HepG2 (cell line): ENCODE measurements at regions not wholly inside any gene's neighbourhood (a gene's known extent, or its start where the extent isn't known, plus 50 kb on each side); places are given as distances from the start of the nearest gene placed in this dataset.

Experiments
- DMAP1 ChIP-seq: IDR thresholded peaks from 2 replicates; pipeline ENCODE4 v1.6.1; 2016
- EZH2 ChIP-seq: conservative IDR thresholded peaks from 2 replicates; pipeline ENCODE4 v1.6.1; 2012; ENCODE audit warnings: mild to moderate bottlenecking, low read depth, low read length, moderate library complexity
- HOXA5 ChIP-seq: sonication (generic); formaldehyde crosslinking; IDR thresholded peaks from 2 replicates; pipeline ENCODE4 v1.4.0; 2020; ENCODE audit warnings: missing genetic modification reagents
- IKZF1 ChIP-seq: fragments of 450-650 bp; IDR thresholded peaks from 2 replicates; pipeline ENCODE4 v1.7.1; 2016
- KAT2B ChIP-seq: fragments of 150-350 bp; IDR thresholded peaks from 2 replicates; pipeline ENCODE4 v1.6.1; 2014; ENCODE audit warnings: low read depth, low read length, borderline replicate concordance
- MBD4 ChIP-seq: IDR thresholded peaks from 2 replicates; pipeline ENCODE4 v1.6.1; 2012; ENCODE audit warnings: low read length, inconsistent platforms, borderline replicate concordance
- NFE2 ChIP-seq: sonication (generic); formaldehyde crosslinking; IDR thresholded peaks from 2 replicates; pipeline ENCODE4 v1.4.0; 2020; ENCODE audit warnings: missing genetic modification reagents
- NRL ChIP-seq: sonication (generic); formaldehyde crosslinking; IDR thresholded peaks from 2 replicates; pipeline ENCODE4 v1.5.0; 2020; ENCODE audit warnings: missing genetic modification reagents, mild to moderate bottlenecking, moderate library complexity, borderline replicate concordance
- PHF20 ChIP-seq: sonication (generic); formaldehyde crosslinking; IDR thresholded peaks from 2 replicates; pipeline ENCODE4 v1.5.0; 2020; ENCODE audit warnings: mild to moderate bottlenecking, missing genetic modification reagents
- RARA ChIP-seq: IDR thresholded peaks from 2 replicates; pipeline ENCODE4 v1.6.1; 2016; ENCODE audit warnings: missing genetic modification reagents, missing compliant biosample characterization
- RBAK ChIP-seq: sonication (generic); formaldehyde crosslinking; IDR thresholded peaks from 2 replicates; pipeline ENCODE4 v1.5.1; 2020; ENCODE audit warnings: mild to moderate bottlenecking, missing genetic modification reagents
- SMARCE1 ChIP-seq: fragments of 450-650 bp; IDR thresholded peaks from 2 replicates; pipeline ENCODE4 v1.6.1; 2017; ENCODE audit warnings: borderline replicate concordance
- SOX13 ChIP-seq, 3 experiments: fragments of 450-650 bp in 1 of 3; sonication (generic) in 1 of 3; formaldehyde crosslinking in 1 of 3; IDR thresholded peaks in 2 of 3; conservative IDR thresholded peaks in 1 of 3; 2 replicates each; pipeline versions ENCODE4 v1.5.0 to v1.6.1; 2016 to 2020; ENCODE audit warnings: antibody characterized with exemption in 1 of 3, mild to moderate bottlenecking in 1 of 3, missing compliant biosample characterization in 1 of 3, missing genetic modification reagents in 1 of 3, moderate library complexity in 1 of 3
- TCF7L2 ChIP-seq: IDR thresholded peaks from 2 replicates; pipeline ENCODE4 v1.6.1; 2011; ENCODE audit warnings: mild to moderate bottlenecking, low read depth, low read length, moderate library complexity
- TMF1 ChIP-seq: sonication (generic); formaldehyde crosslinking; IDR thresholded peaks from 2 replicates; pipeline ENCODE4 v1.8.1; 2022; ENCODE audit warnings: low read depth, missing genetic modification reagents
- TOE1 ChIP-seq: sonication (generic); formaldehyde crosslinking; IDR thresholded peaks from 2 replicates; pipeline ENCODE4 v1.4.0; 2020; ENCODE audit warnings: mild to moderate bottlenecking, missing genetic modification reagents
- WIZ ChIP-seq: sonication (generic); formaldehyde crosslinking; IDR thresholded peaks from 2 replicates; pipeline ENCODE4 v1.5.1; 2020; ENCODE audit warnings: mild to moderate bottlenecking, missing genetic modification reagents
- ZBTB3 ChIP-seq: sonication (generic); formaldehyde crosslinking; IDR thresholded peaks from 2 replicates; pipeline ENCODE4 v1.4.0; 2020; ENCODE audit warnings: low read depth, mild to moderate bottlenecking, moderate library complexity, missing genetic modification reagents, borderline replicate concordance
- ZEB1 ChIP-seq: IDR thresholded peaks from 2 replicates; pipeline ENCODE4 v1.6.1; 2012; ENCODE audit warnings: mild to moderate bottlenecking, low read depth, inconsistent platforms; ENCODE audit not compliant: insufficient replicate concordance
- ZFP1 ChIP-seq: IDR thresholded peaks from 2 replicates; pipeline ENCODE4 v1.6.1; 2016
- ZMAT3 ChIP-seq: sonication (generic); formaldehyde crosslinking; conservative IDR thresholded peaks from 2 replicates; pipeline ENCODE4 v1.7.0; 2021; ENCODE audit warnings: missing genetic modification reagents
- ZNF138 ChIP-seq: sonication (generic); formaldehyde crosslinking; IDR thresholded peaks from 2 replicates; pipeline ENCODE4 v1.5.0; 2020; ENCODE audit warnings: mild to moderate bottlenecking, low read depth, missing genetic modification reagents
- ZNF350 ChIP-seq: sonication (generic); formaldehyde crosslinking; IDR thresholded peaks from 2 replicates; pipeline ENCODE4 v1.4.0; 2020; ENCODE audit warnings: mild to moderate bottlenecking, low read depth, missing genetic modification reagents, borderline replicate concordance
- ZNF577 ChIP-seq: sonication (generic); formaldehyde crosslinking; IDR thresholded peaks from 2 replicates; pipeline ENCODE4 v1.4.0; 2020; ENCODE audit warnings: mild to moderate bottlenecking, low read depth, missing genetic modification reagents, borderline replicate concordance
- ZSCAN22 ChIP-seq: sonication (generic); formaldehyde crosslinking; IDR thresholded peaks from 2 replicates; pipeline ENCODE4 v1.4.0; 2020; ENCODE audit warnings: mild to moderate bottlenecking, missing genetic modification reagents
- TF ChIP-seq, protein P1 (sequence below): sonication (generic); formaldehyde crosslinking; IDR thresholded peaks from 2 replicates; pipeline ENCODE4 v1.8.0; 2022; ENCODE audit warnings: mild to moderate bottlenecking, missing genetic modification reagents, borderline replicate concordance
- TF ChIP-seq, protein P2 (sequence below): sonication (generic); formaldehyde crosslinking; IDR thresholded peaks from 2 replicates; pipeline ENCODE4 v1.5.1; 2020; ENCODE audit warnings: mild to moderate bottlenecking, missing genetic modification reagents, moderate library complexity
- TF ChIP-seq, protein P3 (sequence below): sonication (generic); formaldehyde crosslinking; IDR thresholded peaks from 2 replicates; pipeline ENCODE4 v1.8.0; 2022; ENCODE audit warnings: missing genetic modification reagents, low read depth, mild to moderate bottlenecking, borderline replicate concordance
- TF ChIP-seq, protein P4 (sequence below): sonication (generic); formaldehyde crosslinking; IDR thresholded peaks from 2 replicates; pipeline ENCODE4 v1.8.1; 2023; ENCODE audit warnings: mild to moderate bottlenecking, inconsistent platforms, moderate library complexity, missing genetic modification reagents, borderline replicate concordance
- TF ChIP-seq, protein P5 (sequence below): IDR thresholded peaks from 2 replicates; pipeline ENCODE4 v1.6.1; 2016; ENCODE audit warnings: missing genetic modification reagents, missing compliant biosample characterization

DNA sequence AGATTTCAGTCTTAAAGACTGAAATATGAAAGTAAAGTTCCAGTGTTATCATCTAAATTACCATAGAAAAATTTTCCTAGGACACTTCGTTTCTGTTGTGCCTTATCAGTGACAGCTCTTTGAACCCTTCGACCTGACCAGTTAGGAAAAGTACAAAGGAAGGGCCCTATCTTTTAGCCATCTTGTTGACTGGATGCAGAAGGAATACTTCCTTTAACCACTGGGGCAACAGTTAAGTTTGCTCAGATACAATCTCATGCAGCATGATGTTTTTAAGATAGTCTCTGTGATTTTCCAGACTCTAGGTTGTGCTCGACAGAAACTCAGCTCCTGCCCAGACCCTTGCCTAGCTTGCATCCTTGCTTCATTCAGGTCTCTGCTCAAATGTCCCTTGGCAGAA lies 210.5 kb upstream of the RPS6KA3 start (continued):
- no peak for TF ChIP-seq SMARCE1
- no peak for TF ChIP-seq ZSCAN22 (CRISPR knock-in tag)
- no peak for TF ChIP-seq TMF1 (CRISPR knock-in tag)
- TF ChIP-seq, protein P1, sequence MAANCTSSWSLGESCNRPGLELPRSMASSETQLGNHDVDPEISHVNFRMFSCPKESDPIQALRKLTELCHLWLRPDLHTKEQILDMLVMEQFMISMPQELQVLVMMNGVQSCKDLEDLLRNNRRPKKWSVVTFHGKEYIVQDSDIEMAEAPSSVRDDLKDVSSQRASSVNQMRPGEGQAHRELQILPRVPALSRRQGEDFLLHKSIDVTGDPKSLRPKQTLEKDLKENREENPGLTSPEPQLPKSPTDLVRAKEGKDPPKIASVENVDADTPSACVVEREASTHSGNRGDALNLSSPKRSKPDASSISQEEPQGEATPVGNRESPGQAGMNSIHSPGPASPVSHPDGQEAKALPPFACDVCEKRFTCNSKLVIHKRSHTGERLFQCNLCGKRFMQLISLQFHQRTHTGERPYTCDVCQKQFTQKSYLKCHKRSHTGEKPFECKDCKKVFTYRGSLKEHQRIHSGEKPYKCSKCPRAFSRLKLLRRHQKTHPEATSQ (CRISPR knock-in tag), result no peak
- TF ChIP-seq, protein P2, sequence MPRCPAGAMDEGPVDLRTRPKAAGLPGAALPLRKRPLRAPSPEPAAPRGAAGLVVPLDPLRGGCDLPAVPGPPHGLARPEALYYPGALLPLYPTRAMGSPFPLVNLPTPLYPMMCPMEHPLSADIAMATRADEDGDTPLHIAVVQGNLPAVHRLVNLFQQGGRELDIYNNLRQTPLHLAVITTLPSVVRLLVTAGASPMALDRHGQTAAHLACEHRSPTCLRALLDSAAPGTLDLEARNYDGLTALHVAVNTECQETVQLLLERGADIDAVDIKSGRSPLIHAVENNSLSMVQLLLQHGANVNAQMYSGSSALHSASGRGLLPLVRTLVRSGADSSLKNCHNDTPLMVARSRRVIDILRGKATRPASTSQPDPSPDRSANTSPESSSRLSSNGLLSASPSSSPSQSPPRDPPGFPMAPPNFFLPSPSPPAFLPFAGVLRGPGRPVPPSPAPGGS, result no peak
- TF ChIP-seq ZEB1, result no peak
- TF ChIP-seq ZNF577, result no peak
- TF ChIP-seq DMAP1, result no peak
- no peak for TF ChIP-seq ZMAT3 (CRISPR knock-in tag)
- TF ChIP-seq EZH2, result no peak
- TF ChIP-seq TCF7L2, result peak; percentile 45; the same call in 1 of the 2 replicates
- TF ChIP-seq MBD4, result no peak
- TF ChIP-seq RARA (CRISPR knock-in tag), result peak; percentile 75
- TF ChIP-seq RBAK (CRISPR knock-in tag), result no peak
- no peak for TF ChIP-seq KAT2B
- no peak for TF ChIP-seq ZNF138 (CRISPR knock-in tag)
- no peak for TF ChIP-seq TOE1
- no peak for TF ChIP-seq WIZ (CRISPR knock-in tag)
- no peak for TF ChIP-seq ZFP1 (CRISPR knock-in tag)
- no peak for TF ChIP-seq IKZF1
- TF ChIP-seq NRL (CRISPR knock-in tag), result no peak
- TF ChIP-seq NFE2 (CRISPR knock-in tag), result no peak
- no peak for TF ChIP-seq ZBTB3
- TF ChIP-seq, protein P3, sequence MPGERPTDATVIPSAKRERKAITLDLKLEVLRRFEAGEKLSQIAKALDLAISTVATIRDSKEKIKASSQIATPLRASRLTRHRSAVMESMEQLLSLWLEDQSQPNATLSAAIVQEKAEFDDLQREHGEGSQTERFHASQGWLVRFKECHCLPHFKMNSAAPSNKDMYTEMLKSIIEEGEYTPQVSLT, result no peak
- no peak for TF ChIP-seq ZNF350 (CRISPR knock-in tag)
- TF ChIP-seq, protein P4, sequence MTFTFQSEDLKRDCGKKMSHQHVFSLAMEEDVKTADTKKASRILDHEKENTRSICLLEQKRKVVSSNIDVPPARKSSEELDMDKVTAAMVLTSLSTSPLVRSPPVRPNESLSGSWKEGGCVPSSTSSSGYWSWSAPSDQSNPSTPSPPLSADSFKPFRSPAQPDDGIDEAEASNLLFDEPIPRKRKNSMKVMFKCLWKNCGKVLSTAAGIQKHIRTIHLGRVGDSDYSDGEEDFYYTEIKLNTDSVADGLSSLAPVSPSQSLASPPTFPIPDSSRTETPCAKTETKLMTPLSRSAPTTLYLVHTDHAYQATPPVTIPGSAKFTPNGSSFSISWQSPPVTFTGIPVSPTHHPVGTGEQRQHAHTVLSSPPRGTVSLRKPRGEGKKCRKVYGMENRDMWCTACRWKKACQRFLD (CRISPR knock-in tag), result no peak
- no peak for TF ChIP-seq PHF20
- no peak for TF ChIP-seq HOXA5 (CRISPR knock-in tag)
- TF ChIP-seq, protein P5, sequence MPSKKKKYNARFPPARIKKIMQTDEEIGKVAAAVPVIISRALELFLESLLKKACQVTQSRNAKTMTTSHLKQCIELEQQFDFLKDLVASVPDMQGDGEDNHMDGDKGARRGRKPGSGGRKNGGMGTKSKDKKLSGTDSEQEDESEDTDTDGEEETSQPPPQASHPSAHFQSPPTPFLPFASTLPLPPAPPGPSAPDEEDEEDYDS (CRISPR knock-in tag), result no peak
- TF ChIP-seq SOX13 (IDR thresholded peaks at IDR 0.05), result 0 out of 2 replicates have a peak, but pooled peaks have one; percentile 52
- TF ChIP-seq SOX13 (CRISPR knock-in tag; conservative IDR thresholded peaks at IDR 0.05 in 1 of 2, IDR thresholded peaks at IDR 0.05 in 1 of 2), result peak in 1 of 2 experiments; percentile 70; a peak in 2 of 4 replicates
